HCT116 (cell line): ENCODE measurements at regions not wholly inside any gene's neighbourhood (a gene's known extent, or its start where the extent isn't known, plus 50 kb on each side); places are given as distances from the start of the nearest gene placed in this dataset.

Experiments
- CTCF ChIP-seq, 3 experiments: fragments of 200-600 bp in 1 of 3; sonication (generic) in 1 of 3; IDR thresholded peaks in 2 of 3; conservative IDR thresholded peaks in 1 of 3; 2 replicates each; pipeline ENCODE4 v1.5.1; 2012 to 2017; ENCODE audit warnings: low read depth in 2 of 3, low read length in 2 of 3, antibody characterized with exemption in 1 of 3, borderline replicate concordance in 1 of 3, control low read depth in 1 of 3, mild to moderate bottlenecking in 1 of 3, mixed read lengths in 1 of 3, mixed run types in 1 of 3, moderate library complexity in 1 of 3; ENCODE audit not compliant: insufficient read depth in 1 of 3
- EZH2phosphoT487 ChIP-seq: fragments of 200-600 bp; IDR thresholded peaks from 2 replicates; pipeline ENCODE4 v1.6.1; 2018; ENCODE audit warnings: antibody characterized with exemption, borderline replicate concordance
- MAX ChIP-seq: IDR thresholded peaks from 2 replicates; pipeline ENCODE4 v1.6.1; 2012
- YY1 ChIP-seq: IDR thresholded peaks from 2 replicates; pipeline ENCODE4 v1.6.1; 2011; ENCODE audit warnings: low read length, low read depth, moderate library complexity, mild to moderate bottlenecking; ENCODE audit not compliant: insufficient replicate concordance; ENCODE audit errors: extremely low read depth

GRCh38 chr12:74482115-74482514 is 55.5 kb upstream of the ATXN7L3B start:
- TF ChIP-seq YY1, result no peak
- no peak for TF ChIP-seq CTCF (IDR thresholded peaks at IDR 0.05 in 2 of 3, conservative IDR thresholded peaks at IDR 0.05 in 1 of 3; ENCODE audit: borderline replicate concordance in 1 of 3, insufficient read depth in 1 of 3, low read depth in 2 of 3, low read length in 2 of 3)
- TF ChIP-seq EZH2phosphoT487, result no peak
- TF ChIP-seq MAX, result no peak
